ENCODE measurements at regions not wholly inside any gene's neighbourhood (a gene's known extent, or its start where the extent isn't known, plus 50 kb on each side); places are given as distances from the start of the nearest gene placed in this dataset.

DNA sequence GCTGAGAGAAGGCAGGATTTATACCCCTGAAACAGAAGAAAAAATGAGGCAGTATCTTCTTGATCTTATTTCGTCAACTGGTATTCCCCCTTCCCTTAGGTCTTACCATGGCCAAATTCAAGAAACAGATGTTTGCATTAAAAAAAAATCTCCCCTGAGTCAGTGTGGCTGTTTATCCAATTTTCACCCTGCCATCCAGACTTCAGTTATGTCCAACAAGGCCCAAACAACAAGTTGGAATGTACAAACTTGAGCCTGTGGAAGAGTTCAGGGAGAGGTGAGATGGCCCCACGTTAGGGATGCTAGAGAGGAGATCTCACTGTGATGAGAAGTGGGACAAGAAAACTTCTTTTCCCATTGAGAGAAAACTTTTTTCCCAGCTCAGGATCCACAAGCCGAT is 147.2 kb upstream of the PROX1 start:
- Histone ChIP-seq H3K36me3 (ENCODE audit: insufficient read depth, insufficient read length, low read length) (no peaks in the 10 kb centered on the region), H3K4me3 (ENCODE audit: insufficient read length, low read depth) (no peak overlapping the region), H3K9ac (ENCODE audit: insufficient read length, low read depth) (no peak overlapping the region), H3K4me1 (ENCODE audit: insufficient read depth, insufficient read length) (no peaks in the 10 kb centered on the region), H3K9me3 (ENCODE audit: insufficient read depth, low read length) (no peaks in the 10 kb centered on the region), H3K27me3 (ENCODE audit: insufficient read depth, insufficient read length) (no peaks in the 10 kb centered on the region)
- no peak for TF ChIP-seq SUZ12 (IDR thresholded peaks at IDR 0.05; ENCODE audit: extremely low read depth, insufficient read depth, insufficient read length)
- no peak for TF ChIP-seq YY1 (IDR thresholded peaks at IDR 0.05; ENCODE audit: insufficient read depth, insufficient read length)
- TF ChIP-seq ZNF274 (IDR thresholded peaks at IDR 0.05; ENCODE audit: low read depth, low read length): no peak
- no peak for DNase-seq (ENCODE audit: low read depth, low spot score)

- no peaks in the 10 kb centered on the region for H3K36me3 ChIP-seq (ENCODE audit: insufficient read depth, insufficient read length, low read length)
- DNase-seq (ENCODE audit: low read depth, low spot score): no peak
- TF ChIP-seq ZNF274 (IDR thresholded peaks at IDR 0.05; ENCODE audit: low read depth, low read length) (no peak), SUZ12 (IDR thresholded peaks at IDR 0.05; ENCODE audit: extremely low read depth, insufficient read depth, insufficient read length) (no peak), YY1 (IDR thresholded peaks at IDR 0.05; ENCODE audit: insufficient read depth, insufficient read length) (no peak)
Measured at GRCh38 chr1:213844632-213845031, 143.1 kb upstream of the PROX1 start.

DNA sequence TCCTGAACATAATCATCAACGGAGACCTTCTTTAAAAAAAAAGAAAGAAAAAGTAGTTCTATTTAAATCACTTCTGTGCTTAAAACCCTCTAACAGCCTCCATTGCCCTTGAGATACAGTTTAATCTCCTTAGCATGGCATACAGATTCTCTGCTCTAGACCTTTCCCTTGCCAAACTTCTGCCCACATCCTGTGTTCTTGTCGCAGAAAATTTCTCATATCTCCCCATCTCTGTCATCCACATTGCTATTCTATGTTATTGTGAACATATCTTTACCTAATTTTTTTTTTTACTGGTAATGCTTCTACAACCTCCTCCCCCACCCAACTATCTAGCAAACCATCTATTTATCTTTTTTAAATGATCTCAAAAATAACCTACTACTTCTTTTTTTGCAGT is 135.7 kb upstream of the PROX1 start:
- H3K27me3 ChIP-seq (ENCODE audit: insufficient read depth, insufficient read length): no peaks in the 10 kb centered on the region
- TF ChIP-seq SUZ12 (IDR thresholded peaks at IDR 0.05; ENCODE audit: extremely low read depth, insufficient read depth, insufficient read length) (no peak), ZNF274 (IDR thresholded peaks at IDR 0.05; ENCODE audit: low read depth, low read length) (no peak), YY1 (IDR thresholded peaks at IDR 0.05; ENCODE audit: insufficient read depth, insufficient read length) (no peak)
- no peaks in the 10 kb centered on the region for H3K36me3 ChIP-seq (ENCODE audit: insufficient read depth, insufficient read length, low read length)
- no peaks in the 10 kb centered on the region for H3K4me1 ChIP-seq (ENCODE audit: insufficient read depth, insufficient read length)
- no peak overlapping the region for H3K4me3 ChIP-seq (ENCODE audit: insufficient read length, low read depth)
- H3K9ac ChIP-seq (ENCODE audit: insufficient read length, low read depth): no peak overlapping the region
- no peak for DNase-seq (ENCODE audit: low read depth, low spot score)
- H3K9me3 ChIP-seq (ENCODE audit: insufficient read depth, low read length): no peaks in the 10 kb centered on the region

More at GRCh38 chr1:213844632-213845031, 143.1 kb upstream of the PROX1 start:
- Histone ChIP-seq H3K9me3 (ENCODE audit: insufficient read depth, low read length) (no peaks in the 10 kb centered on the region), H3K4me1 (ENCODE audit: insufficient read depth, insufficient read length) (no peaks in the 10 kb centered on the region), H3K4me3 (ENCODE audit: insufficient read length, low read depth) (no peak overlapping the region), H3K9ac (ENCODE audit: insufficient read length, low read depth) (no peak overlapping the region), H3K27me3 (ENCODE audit: insufficient read depth, insufficient read length) (no peaks in the 10 kb centered on the region)

GRCh38 chr1:213858581-213858980 is 129.2 kb upstream of the PROX1 start:
- TF ChIP-seq ZNF274 (IDR thresholded peaks at IDR 0.05; ENCODE audit: low read depth, low read length) (no peak), YY1 (IDR thresholded peaks at IDR 0.05; ENCODE audit: insufficient read depth, insufficient read length) (no peak), SUZ12 (IDR thresholded peaks at IDR 0.05; ENCODE audit: extremely low read depth, insufficient read depth, insufficient read length) (no peak)
- Histone ChIP-seq H3K27me3 (ENCODE audit: insufficient read depth, insufficient read length) (no peaks in the 10 kb centered on the region), H3K36me3 (ENCODE audit: insufficient read depth, insufficient read length, low read length) (no peaks in the 10 kb centered on the region), H3K9ac (ENCODE audit: insufficient read length, low read depth) (no peak overlapping the region), H3K9me3 (ENCODE audit: insufficient read depth, low read length) (no peaks in the 10 kb centered on the region), H3K4me1 (ENCODE audit: insufficient read depth, insufficient read length) (no peaks in the 10 kb centered on the region), H3K4me3 (ENCODE audit: insufficient read length, low read depth) (no peak overlapping the region)
- no peak for DNase-seq (ENCODE audit: low read depth, low spot score)

- no peak for DNase-seq (ENCODE audit: low read depth, low spot score)
- TF ChIP-seq SUZ12 (IDR thresholded peaks at IDR 0.05; ENCODE audit: extremely low read depth, insufficient read depth, insufficient read length) (no peak), YY1 (IDR thresholded peaks at IDR 0.05; ENCODE audit: insufficient read depth, insufficient read length) (no peak), ZNF274 (IDR thresholded peaks at IDR 0.05; ENCODE audit: low read depth, low read length) (no peak)
- no peaks in the 10 kb centered on the region for H3K27me3 ChIP-seq (ENCODE audit: insufficient read depth, insufficient read length)
- no peaks in the 10 kb centered on the region for H3K4me1 ChIP-seq (ENCODE audit: insufficient read depth, insufficient read length)
- H3K4me3 ChIP-seq (ENCODE audit: insufficient read length, low read depth): no peak overlapping the region
- no peaks in the 10 kb centered on the region for H3K36me3 ChIP-seq (ENCODE audit: insufficient read depth, insufficient read length, low read length)
- no peaks in the 10 kb centered on the region for H3K9me3 ChIP-seq (ENCODE audit: insufficient read depth, low read length)
- no peak overlapping the region for H3K9ac ChIP-seq (ENCODE audit: insufficient read length, low read depth)
Measured at GRCh38 chr1:213861841-213862240, 125.9 kb upstream of the PROX1 start.

DNA sequence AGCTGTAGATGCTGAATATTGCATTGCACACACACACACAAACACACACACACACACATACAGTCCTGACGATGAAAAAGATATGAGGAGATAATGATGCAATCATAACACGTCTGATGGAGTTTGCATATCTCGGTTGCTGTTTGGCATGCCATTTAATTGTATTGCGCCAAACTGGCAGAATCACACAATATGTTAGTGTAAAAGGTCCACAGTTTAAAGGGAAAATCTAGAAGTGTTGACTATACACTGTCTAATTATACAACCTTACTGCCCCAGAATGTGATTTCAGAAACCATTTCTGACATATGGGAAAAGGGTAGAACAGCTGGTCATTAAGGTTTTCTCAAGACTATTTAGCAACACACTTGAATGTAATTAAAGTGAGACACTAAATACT is 123.7 kb upstream of the PROX1 start:
- no peaks in the 10 kb centered on the region for H3K36me3 ChIP-seq (ENCODE audit: insufficient read depth, insufficient read length, low read length)
- H3K9ac ChIP-seq (ENCODE audit: insufficient read length, low read depth): no peak overlapping the region
- no peak for DNase-seq (ENCODE audit: low read depth, low spot score)
- TF ChIP-seq SUZ12 (IDR thresholded peaks at IDR 0.05; ENCODE audit: extremely low read depth, insufficient read depth, insufficient read length) (no peak), YY1 (IDR thresholded peaks at IDR 0.05; ENCODE audit: insufficient read depth, insufficient read length) (no peak), ZNF274 (IDR thresholded peaks at IDR 0.05; ENCODE audit: low read depth, low read length) (no peak)
- no peak overlapping the region for H3K4me3 ChIP-seq (ENCODE audit: insufficient read length, low read depth)
- no peaks in the 10 kb centered on the region for H3K27me3 ChIP-seq (ENCODE audit: insufficient read depth, insufficient read length)
- no peaks in the 10 kb centered on the region for H3K4me1 ChIP-seq (ENCODE audit: insufficient read depth, insufficient read length)
- no peaks in the 10 kb centered on the region for H3K9me3 ChIP-seq (ENCODE audit: insufficient read depth, low read length)

- DNase-seq (ENCODE audit: low read depth, low spot score): no peak
- H3K9me3 ChIP-seq (ENCODE audit: insufficient read depth, low read length): no peaks in the 10 kb centered on the region
- H3K36me3 ChIP-seq (ENCODE audit: insufficient read depth, insufficient read length, low read length): no peaks in the 10 kb centered on the region
- no peaks in the 10 kb centered on the region for H3K27me3 ChIP-seq (ENCODE audit: insufficient read depth, insufficient read length)
- TF ChIP-seq SUZ12 (IDR thresholded peaks at IDR 0.05; ENCODE audit: extremely low read depth, insufficient read depth, insufficient read length): no peak
- no peaks in the 10 kb centered on the region for H3K4me1 ChIP-seq (ENCODE audit: insufficient read depth, insufficient read length)
- H3K9ac ChIP-seq (ENCODE audit: insufficient read length, low read depth): no peak overlapping the region
- no peak overlapping the region for H3K4me3 ChIP-seq (ENCODE audit: insufficient read length, low read depth)
Measured at GRCh38 chr1:213868482-213868881, 119.3 kb upstream of the PROX1 start.

DNA sequence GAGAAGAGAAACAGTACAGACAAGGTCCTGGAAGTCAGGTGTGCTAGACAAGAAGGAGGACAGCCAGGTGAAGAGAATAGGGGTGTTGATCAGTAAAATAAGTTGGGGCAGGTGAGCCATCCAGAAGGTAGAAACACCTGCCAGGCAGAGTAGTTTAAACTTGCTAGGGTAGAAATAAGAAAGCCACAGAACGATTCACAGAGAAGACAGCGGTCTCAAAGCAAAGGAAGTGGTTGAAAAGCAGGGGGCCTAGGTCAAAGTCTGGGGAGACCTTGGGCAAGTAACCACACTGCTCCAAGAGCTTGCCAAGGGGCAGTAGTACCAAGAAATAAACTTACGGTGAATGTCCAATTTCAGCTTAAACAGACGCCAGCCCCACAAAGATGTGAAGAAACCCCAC is 116.6 kb upstream of the PROX1 start:
- TF ChIP-seq ZNF274 (IDR thresholded peaks at IDR 0.05; ENCODE audit: low read depth, low read length): no peak
- H3K9ac ChIP-seq (ENCODE audit: insufficient read length, low read depth): no peak overlapping the region
- no peaks in the 10 kb centered on the region for H3K36me3 ChIP-seq (ENCODE audit: insufficient read depth, insufficient read length, low read length)
- no peak overlapping the region for H3K4me3 ChIP-seq (ENCODE audit: insufficient read length, low read depth)
- no peaks in the 10 kb centered on the region for H3K27me3 ChIP-seq (ENCODE audit: insufficient read depth, insufficient read length)
- no peak for DNase-seq (ENCODE audit: low read depth, low spot score)
- H3K9me3 ChIP-seq (ENCODE audit: insufficient read depth, low read length): no peaks in the 10 kb centered on the region
- no peaks in the 10 kb centered on the region for H3K4me1 ChIP-seq (ENCODE audit: insufficient read depth, insufficient read length)
